ENCODE measurements at regions not wholly inside any gene's neighbourhood (a gene's known extent, or its start where the extent isn't known, plus 50 kb on each side); places are given as distances from the start of the nearest gene placed in this dataset.

DNA sequence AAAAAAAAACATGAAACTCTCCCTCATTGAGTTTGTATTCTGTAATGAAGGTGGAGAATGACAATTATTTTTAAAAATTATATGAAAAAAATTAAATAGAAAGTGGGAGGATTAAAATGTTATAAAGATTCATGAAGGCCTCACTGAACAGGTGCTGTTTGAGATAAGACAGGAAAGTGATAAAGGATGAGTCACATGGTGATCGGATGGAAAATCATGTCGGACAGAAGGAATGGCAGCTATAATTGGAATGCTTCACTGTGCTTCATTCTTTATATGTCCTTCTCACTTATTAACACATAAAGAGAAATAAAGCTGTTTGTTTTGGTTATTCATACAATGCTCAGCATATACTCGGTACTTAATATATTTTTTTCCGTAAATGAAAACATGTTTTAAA lies 464.5 kb upstream of the RGMB start:
- H3K4me1 ChIP-seq (ENCODE audit: control insufficient read depth in 1 of 2, low read depth in 2 of 2), result no peaks in the 10 kb centered on the region

DNA sequence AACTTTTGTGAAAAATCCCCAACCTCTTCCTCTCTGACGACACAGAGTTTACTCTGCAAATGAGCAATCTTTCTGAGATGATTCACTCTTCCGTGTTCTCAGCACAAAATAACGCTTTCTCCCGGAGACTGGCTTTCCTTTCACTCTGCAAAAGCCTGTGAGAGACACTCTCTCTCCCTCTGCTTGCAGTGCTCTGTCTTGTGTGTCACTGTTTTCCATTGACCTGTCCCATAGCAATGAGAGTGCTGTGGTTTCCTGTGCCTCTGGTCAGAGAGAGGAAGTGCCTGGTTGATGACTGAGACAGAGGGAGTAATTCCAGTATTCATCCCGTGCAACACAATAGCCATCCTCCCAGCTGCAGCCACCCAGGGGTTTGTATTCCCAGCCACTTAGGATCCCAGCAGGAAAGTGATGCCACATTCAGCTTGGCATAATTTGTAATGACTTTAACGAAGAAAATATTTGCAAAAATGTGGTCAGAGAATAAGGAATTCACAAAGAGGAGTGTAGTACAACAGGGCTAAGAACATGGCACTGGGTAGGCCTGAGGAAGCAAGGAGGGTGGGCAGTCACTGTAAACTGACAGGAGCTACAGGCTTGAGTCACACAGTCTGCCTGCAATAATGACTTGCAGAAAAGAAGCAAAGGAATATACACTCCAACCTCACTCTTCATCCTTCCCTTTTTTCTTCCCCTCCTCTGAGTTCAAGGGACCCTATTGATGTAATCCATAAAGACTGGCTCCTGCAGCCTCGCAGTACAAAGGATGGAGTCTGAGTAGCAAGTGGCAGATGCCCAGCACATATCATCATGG lies 463.5 kb upstream of the RGMB start:
- no peak for DNase-seq (ENCODE audit: low spot score)
- Histone ChIP-seq H3K9me3 (no peaks in the 10 kb centered on the region), H3K4me1 (ENCODE audit: control insufficient read depth in 1 of 2, low read depth in 2 of 2) (no peaks in the 10 kb centered on the region), H3K27me3 (replicated peaks; ENCODE audit: insufficient read depth) (no peaks in the 10 kb centered on the region), H3K4me3 (no peak overlapping the region), H3K27ac (no peak overlapping the region), H3K36me3 (no peaks in the 10 kb centered on the region)
- TF ChIP-seq, protein P1, sequence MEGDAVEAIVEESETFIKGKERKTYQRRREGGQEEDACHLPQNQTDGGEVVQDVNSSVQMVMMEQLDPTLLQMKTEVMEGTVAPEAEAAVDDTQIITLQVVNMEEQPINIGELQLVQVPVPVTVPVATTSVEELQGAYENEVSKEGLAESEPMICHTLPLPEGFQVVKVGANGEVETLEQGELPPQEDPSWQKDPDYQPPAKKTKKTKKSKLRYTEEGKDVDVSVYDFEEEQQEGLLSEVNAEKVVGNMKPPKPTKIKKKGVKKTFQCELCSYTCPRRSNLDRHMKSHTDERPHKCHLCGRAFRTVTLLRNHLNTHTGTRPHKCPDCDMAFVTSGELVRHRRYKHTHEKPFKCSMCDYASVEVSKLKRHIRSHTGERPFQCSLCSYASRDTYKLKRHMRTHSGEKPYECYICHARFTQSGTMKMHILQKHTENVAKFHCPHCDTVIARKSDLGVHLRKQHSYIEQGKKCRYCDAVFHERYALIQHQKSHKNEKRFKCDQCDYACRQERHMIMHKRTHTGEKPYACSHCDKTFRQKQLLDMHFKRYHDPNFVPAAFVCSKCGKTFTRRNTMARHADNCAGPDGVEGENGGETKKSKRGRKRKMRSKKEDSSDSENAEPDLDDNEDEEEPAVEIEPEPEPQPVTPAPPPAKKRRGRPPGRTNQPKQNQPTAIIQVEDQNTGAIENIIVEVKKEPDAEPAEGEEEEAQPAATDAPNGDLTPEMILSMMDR (IDR thresholded peaks at IDR 0.05), result no peak
- ATAC-seq (ENCODE audit: insufficient number of reproducible peaks, low FRiP score, low read depth), result no peak

More for the DNA sequence above, 464.5 kb upstream of the RGMB start:
- DNase-seq (ENCODE audit: low spot score) (no peak), ATAC-seq (ENCODE audit: insufficient number of reproducible peaks, low FRiP score, low read depth) (no peak)
- TF ChIP-seq, protein P1 (IDR thresholded peaks at IDR 0.05), result no peak
- Histone ChIP-seq H3K9me3 (no peaks in the 10 kb centered on the region), H3K36me3 (no peaks in the 10 kb centered on the region), H3K27me3 (replicated peaks; ENCODE audit: insufficient read depth) (no peaks in the 10 kb centered on the region), H3K4me3 (no peak overlapping the region), H3K27ac (no peak overlapping the region)

DNA sequence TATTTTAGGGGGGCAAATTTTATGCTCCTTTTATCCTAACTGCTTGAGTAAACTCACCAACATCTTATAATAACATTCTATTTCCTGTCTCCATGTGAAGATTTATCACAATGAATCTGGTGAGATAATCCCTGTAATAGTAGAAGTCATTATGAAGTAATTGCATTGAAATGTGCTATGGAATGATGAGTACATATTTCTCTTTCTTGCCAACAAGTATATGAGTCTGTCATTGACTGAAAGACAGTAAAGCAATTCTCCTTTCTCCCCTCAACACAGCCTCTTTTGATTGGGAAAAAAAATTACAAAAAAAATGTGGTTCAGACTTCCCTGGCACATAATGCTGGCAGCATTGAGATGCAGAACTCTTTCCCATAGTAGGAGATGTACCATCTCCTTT lies 459.2 kb upstream of the RGMB start:
- no peak overlapping the region for H3K27ac ChIP-seq
- H3K27me3 ChIP-seq (replicated peaks; ENCODE audit: insufficient read depth), result no peaks in the 10 kb centered on the region
- no peaks in the 10 kb centered on the region for H3K36me3 ChIP-seq
- no peak for DNase-seq (ENCODE audit: low spot score)
- TF ChIP-seq, protein P1 (IDR thresholded peaks at IDR 0.05), result no peak
- no peaks in the 10 kb centered on the region for H3K9me3 ChIP-seq
- no peak overlapping the region for H3K4me3 ChIP-seq
- no peaks in the 10 kb centered on the region for H3K4me1 ChIP-seq (ENCODE audit: control insufficient read depth in 1 of 2, low read depth in 2 of 2)
- ATAC-seq (ENCODE audit: insufficient number of reproducible peaks, low FRiP score, low read depth), result no peak

DNA sequence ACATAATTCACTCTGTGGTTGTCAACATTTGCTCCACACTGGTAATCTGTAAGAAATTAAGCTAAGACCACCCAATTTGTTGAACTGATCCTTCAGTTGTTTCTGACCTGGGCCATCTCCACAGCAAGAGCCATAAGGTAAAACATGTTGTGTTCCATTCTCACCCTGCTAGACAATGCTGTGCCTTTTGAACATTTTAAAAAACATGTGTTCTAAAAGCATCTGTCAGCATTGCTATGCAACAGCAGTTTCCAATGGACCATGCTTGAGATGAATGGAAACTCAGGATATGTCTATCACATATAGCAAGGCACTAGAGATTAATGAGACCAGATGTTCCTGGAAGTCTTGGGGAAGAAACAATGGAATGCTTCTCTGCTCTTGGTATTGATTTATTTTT lies 455.1 kb upstream of the RGMB start:
- DNase-seq (ENCODE audit: low spot score) (no peak), ATAC-seq (ENCODE audit: insufficient number of reproducible peaks, low FRiP score, low read depth) (no peak)
- no peaks in the 10 kb centered on the region for H3K4me1 ChIP-seq (ENCODE audit: control insufficient read depth in 1 of 2, low read depth in 2 of 2)

DNA sequence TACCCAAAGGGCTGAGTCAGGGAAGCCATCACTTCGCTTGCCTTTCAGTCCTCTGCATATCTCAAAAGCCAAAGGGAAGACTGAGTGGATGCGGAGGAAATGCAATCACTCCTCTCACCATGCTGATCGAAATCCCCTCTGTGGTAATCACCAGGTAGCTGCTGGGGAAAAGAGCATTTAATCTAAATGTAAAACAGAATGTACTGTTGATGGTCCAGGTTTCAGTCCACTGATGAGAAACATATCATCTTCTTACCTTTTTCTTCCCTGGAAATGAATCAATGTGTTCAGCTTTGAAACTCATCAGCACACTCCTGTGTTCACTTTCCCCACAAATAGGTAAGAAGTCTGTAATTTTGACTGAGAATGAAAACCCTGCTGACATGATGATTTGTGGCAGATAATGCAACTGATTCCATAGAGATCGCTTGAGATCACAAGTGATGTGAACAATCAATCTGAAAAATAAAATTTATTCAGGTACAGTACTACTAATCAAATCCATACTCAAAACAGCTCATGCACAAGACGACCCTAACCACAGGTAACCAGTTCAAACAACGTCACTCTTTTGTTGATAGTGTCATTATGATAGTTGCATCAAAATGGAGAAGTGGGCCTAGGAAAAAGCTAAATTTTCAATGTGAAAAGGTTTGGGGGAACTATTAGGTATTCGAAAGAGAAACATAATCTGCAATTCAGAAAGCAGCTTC lies 454.0 kb upstream of the RGMB start:
- Histone ChIP-seq H3K4me1 (ENCODE audit: control insufficient read depth in 1 of 2, low read depth in 2 of 2) (no peaks in the 10 kb centered on the region), H3K9me3 (no peaks in the 10 kb centered on the region), H3K36me3 (no peaks in the 10 kb centered on the region), H3K27me3 (replicated peaks; ENCODE audit: insufficient read depth) (no peaks in the 10 kb centered on the region), H3K27ac (no peak overlapping the region), H3K4me3 (no peak overlapping the region)
- DNase-seq (ENCODE audit: low spot score), result no peak
- TF ChIP-seq, protein P1 (IDR thresholded peaks at IDR 0.05), result no peak
- no peak for ATAC-seq (ENCODE audit: insufficient number of reproducible peaks, low FRiP score, low read depth)

More for the DNA sequence above, 455.1 kb upstream of the RGMB start:
- no peak overlapping the region for H3K4me3 ChIP-seq
- TF ChIP-seq, protein P1 (IDR thresholded peaks at IDR 0.05), result no peak
- H3K9me3 ChIP-seq, result no peaks in the 10 kb centered on the region
- no peaks in the 10 kb centered on the region for H3K36me3 ChIP-seq
- no peak overlapping the region for H3K27ac ChIP-seq
- no peaks in the 10 kb centered on the region for H3K27me3 ChIP-seq (replicated peaks; ENCODE audit: insufficient read depth)

Data from thoracic aorta (tissue), 2 donors.